Thyroid gland (tissue), 4 donors: ENCODE measurements at regions not wholly inside any gene's neighbourhood (a gene's known extent, or its start where the extent isn't known, plus 50 kb on each side); places are given as distances from the start of the nearest gene placed in this dataset.

Experiments used
- DNase-seq, 2 donors: peaks; one replicate each; pipeline ENCODE4 v3.0.0-alpha.2; 2019
- H3K27ac ChIP-seq, 3 donors: fragments of 200-600 bp; sonication (generic); 1 replicate in 2 of 3; 2 replicates in 1 of 3; pipeline ENCODE4 v1.5.1; 2016 to 2019; ENCODE audit warnings: mild to moderate bottlenecking in 1 of 3, moderate library complexity in 1 of 3
- H3K27me3 ChIP-seq: fragments of 200-600 bp; sonication (generic); one replicate; pipeline ENCODE4 v1.5.1; 2019
- H3K36me3 ChIP-seq, 2 donors: fragments of 200-600 bp; sonication (generic); one replicate each; pipeline ENCODE4 v1.5.1; 2016 to 2019
- H3K4me1 ChIP-seq, 2 donors: fragments of 200-600 bp; sonication (generic); one replicate each; pipeline ENCODE4 v1.5.1; 2017 to 2019
- H3K4me3 ChIP-seq, 3 donors: fragments of 200-600 bp; sonication (generic); replicated peaks in 1 of 3; 1 replicate in 2 of 3; 2 replicates in 1 of 3; pipeline ENCODE4 v1.5.1; 2016; ENCODE audit warnings: mild to moderate bottlenecking in 1 of 3
- H3K9me3 ChIP-seq: fragments of 200-600 bp; sonication (generic); one replicate; pipeline ENCODE4 v1.5.1; 2017
- CTCF ChIP-seq, 6 experiments: fragments of 200-600 bp in 3 of 6; fragments of 450-650 bp in 3 of 6; sonication (generic) in 3 of 6; IDR thresholded peaks; one replicate each; pipeline ENCODE4 v1.5.1; 2016 to 2019; ENCODE audit warnings: antibody characterized with exemption in 6 of 6, mild to moderate bottlenecking in 2 of 6, inconsistent platforms in 1 of 6, moderate library complexity in 1 of 6
- POLR2A ChIP-seq, 2 donors: fragments of 450-650 bp; IDR thresholded peaks; one replicate each; pipeline ENCODE4 v1.6.1; 2017; ENCODE audit warnings: antibody characterized with exemption in 2 of 2, mild to moderate bottlenecking in 2 of 2, moderate library complexity in 1 of 2
- WGBS, 2 donors: methylation state at CpG; one replicate each; pipeline ENCODE4 v1.1.5; 2017; 5-methylcytosine and 5-hydroxymethylcytosine counted together
- intact Hi-C: fragments of 100-400 bp; cut with DNase I; formaldehyde crosslinking; loops from one replicate; pipeline ENCODE4 v1.15.1; 2023

- H3K4me3 ChIP-seq, result no peak overlapping the region
- WGBS, 2 donors, result 38 to 43% methylated on average over 2 to 3 of the region's 3 CpGs
- H3K36me3 ChIP-seq, result no peaks in the 10 kb centered on the region
- no peaks in the 10 kb centered on the region for H3K9me3 ChIP-seq
- H3K27ac ChIP-seq, result peak overlapping the region; percentile 71 to 88 (median 71)
- TF ChIP-seq POLR2A (IDR thresholded peaks at IDR 0.05) (no peak), CTCF (IDR thresholded peaks at IDR 0.05) (no peak)
- H3K27me3 ChIP-seq, result no peaks in the 10 kb centered on the region
- DNase-seq, result peak; percentile 82 to 89
- peaks cover 24 to 54% of the 10 kb centered on the region in 2 donors for H3K4me1 ChIP-seq
- intact Hi-C loops, result no loop called here
These were observed 394.3 kb downstream of the GADD45G start for GRCh38 chr9:89999176-89999533.

- DNase-seq, result peak; percentile 88 to 93
- 11 to 22% methylated on average over 8 to 10 of the region's 12 CpGs for WGBS, 2 donors
- no peak for TF ChIP-seq CTCF (IDR thresholded peaks at IDR 0.05)
- TF ChIP-seq POLR2A (IDR thresholded peaks at IDR 0.05), result peak in 1 of 2 donors; percentile 38
- Histone ChIP-seq H3K4me3 (no peak overlapping the region), H3K9me3 (no peaks in the 10 kb centered on the region), H3K4me1 (peaks cover 24 to 49% of the 10 kb centered on the region in 2 donors), H3K27me3 (no peaks in the 10 kb centered on the region), H3K27ac (peak overlapping the region; percentile 71 to 88 (median 71)), H3K36me3 (no peaks in the 10 kb centered on the region)
- intact Hi-C loops, result no loop called here
These were observed 394.9 kb downstream of the GADD45G start for GRCh38 chr9:89999534-90000370.

- WGBS, 2 donors, result 82 to 86% methylated on average over 7 of the region's 7 CpGs
- Histone ChIP-seq H3K4me1 (peaks cover 24 to 49% of the 10 kb centered on the region in 2 donors), H3K36me3 (no peaks in the 10 kb centered on the region), H3K9me3 (no peaks in the 10 kb centered on the region), H3K4me3 (no peak overlapping the region), H3K27ac (peak overlapping the region in 1 of 3 donors; percentile 71), H3K27me3 (no peaks in the 10 kb centered on the region)
- no peak for DNase-seq
- TF ChIP-seq CTCF (IDR thresholded peaks at IDR 0.05) (no peak), POLR2A (IDR thresholded peaks at IDR 0.05) (no peak)
- intact Hi-C loops, result no loop called here
These were observed 396.1 kb downstream of the GADD45G start for GRCh38 chr9:90000925-90001324.

- no peak overlapping the region for H3K4me3 ChIP-seq
- TF ChIP-seq CTCF (IDR thresholded peaks at IDR 0.05) (no peak), POLR2A (IDR thresholded peaks at IDR 0.05) (no peak)
- H3K27ac ChIP-seq, result no peak overlapping the region
- intact Hi-C loops, result no loop called here
- peaks cover 24 to 49% of the 10 kb centered on the region in 2 donors for H3K4me1 ChIP-seq
- no peak for DNase-seq
- H3K9me3 ChIP-seq, result no peaks in the 10 kb centered on the region
- H3K36me3 ChIP-seq, result no peaks in the 10 kb centered on the region
- WGBS, 2 donors, result 78 to 81% methylated on average over 7 of the region's 7 CpGs
- H3K27me3 ChIP-seq, result no peaks in the 10 kb centered on the region
These were observed 396.9 kb downstream of the GADD45G start for GRCh38 chr9:90001747-90002146.
